ENCODE measurements at regions not wholly inside any gene's neighbourhood (a gene's known extent, or its start where the extent isn't known, plus 50 kb on each side); places are given as distances from the start of the nearest gene placed in this dataset.

GRCh38 chr10:78250313-78251015, 216.8 kb downstream of the RPS24 start:
- DNase-seq = no peak

- DNase-seq = no peak
These were observed 217.3 kb downstream of the RPS24 start for GRCh38 chr10:78251016-78251385.

DNA sequence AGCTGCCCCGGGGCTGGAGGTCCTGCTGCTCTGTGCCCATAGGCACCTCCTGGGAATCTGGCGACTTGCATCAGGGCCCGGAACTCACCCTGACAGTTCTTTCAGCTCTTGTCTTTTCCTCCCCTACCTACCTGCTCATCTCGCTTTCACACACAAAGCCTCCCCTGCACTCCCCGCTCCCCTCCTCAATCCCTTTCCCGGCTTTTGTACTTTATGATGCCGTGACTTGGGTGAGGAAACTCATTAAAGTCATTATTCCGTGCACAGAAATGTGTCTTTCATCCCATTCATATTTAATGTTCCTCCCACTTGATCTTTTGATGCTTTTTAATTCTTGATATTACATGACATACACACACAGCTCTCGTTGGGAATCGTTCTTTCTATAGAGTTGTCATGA, 218.6 kb downstream of the RPS24 start:
- no peak for DNase-seq

- DNase-seq = no peak
These were observed 219.6 kb downstream of the RPS24 start for GRCh38 chr10:78253063-78253853.

- DNase-seq = no peak
These were observed 220.3 kb downstream of the RPS24 start for GRCh38 chr10:78254013-78254412.

DNA sequence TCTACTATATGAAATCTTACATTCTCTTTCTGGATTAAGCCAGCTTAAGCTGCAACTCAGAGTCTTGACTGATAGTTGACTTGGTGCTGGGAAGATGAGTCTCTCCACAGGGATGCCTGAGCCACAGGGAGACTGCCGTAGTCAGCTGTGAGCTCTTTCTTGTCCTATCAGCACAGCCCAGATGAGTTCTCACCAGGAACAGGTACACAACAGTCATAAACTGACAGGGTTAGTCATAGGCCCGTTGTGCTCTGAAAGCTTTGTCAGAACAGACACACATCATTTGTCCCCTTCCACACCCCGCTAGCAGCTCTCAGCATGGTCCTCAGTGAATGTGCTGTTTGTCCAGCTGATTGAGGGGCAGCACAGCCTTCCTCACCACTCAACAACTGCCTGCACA, 221.6 kb downstream of the RPS24 start:
- DNase-seq = no peak

GRCh38 chr10:78255796-78256638, 222.4 kb downstream of the RPS24 start:
- no peak for DNase-seq

- DNase-seq = no peak
These were observed 224.8 kb downstream of the RPS24 start for GRCh38 chr10:78258323-78259030.

GRCh38 chr10:78259391-78259790, 225.7 kb downstream of the RPS24 start:
- no peak for DNase-seq

DNA sequence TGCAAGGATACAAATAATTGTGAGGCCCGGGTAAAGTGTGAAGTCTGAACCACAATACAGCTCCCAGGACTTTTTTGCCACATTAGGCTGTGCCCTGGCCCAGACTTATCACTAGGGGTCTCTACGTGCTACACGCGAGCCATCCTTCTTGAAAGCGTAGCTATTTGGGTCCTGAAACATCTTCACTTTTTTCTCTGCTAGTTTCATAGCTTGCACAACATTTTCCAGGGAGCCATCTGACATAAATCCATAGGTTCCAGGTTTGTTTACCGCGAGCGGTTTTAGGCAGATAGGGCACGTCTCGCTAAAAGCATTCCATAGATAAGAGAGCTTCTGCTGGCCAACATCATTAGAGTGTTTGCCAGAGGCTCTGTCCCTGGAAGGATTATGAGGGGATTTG, 226.5 kb downstream of the RPS24 start:
- DNase-seq = no peak

DNA sequence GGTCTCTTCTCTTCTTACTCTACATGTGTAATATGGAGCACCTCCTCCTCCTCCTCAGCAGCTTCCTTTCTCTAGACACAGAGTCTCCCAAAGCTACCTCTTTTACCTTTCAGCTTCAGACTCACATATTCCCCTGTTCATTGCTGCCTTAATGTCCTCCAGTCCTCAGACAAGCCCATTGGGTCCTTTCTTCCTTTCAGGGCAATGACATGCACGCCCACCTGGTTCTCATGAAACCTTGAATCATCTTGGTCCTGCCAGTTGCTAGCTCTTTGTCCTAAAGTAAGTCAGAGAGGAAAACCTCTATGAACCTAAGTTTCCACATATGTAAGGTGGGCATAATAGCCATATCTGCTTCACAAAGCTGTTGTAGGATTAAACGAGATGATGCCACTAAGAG, 227.0 kb downstream of the RPS24 start:
- DNase-seq = no peak

DNA sequence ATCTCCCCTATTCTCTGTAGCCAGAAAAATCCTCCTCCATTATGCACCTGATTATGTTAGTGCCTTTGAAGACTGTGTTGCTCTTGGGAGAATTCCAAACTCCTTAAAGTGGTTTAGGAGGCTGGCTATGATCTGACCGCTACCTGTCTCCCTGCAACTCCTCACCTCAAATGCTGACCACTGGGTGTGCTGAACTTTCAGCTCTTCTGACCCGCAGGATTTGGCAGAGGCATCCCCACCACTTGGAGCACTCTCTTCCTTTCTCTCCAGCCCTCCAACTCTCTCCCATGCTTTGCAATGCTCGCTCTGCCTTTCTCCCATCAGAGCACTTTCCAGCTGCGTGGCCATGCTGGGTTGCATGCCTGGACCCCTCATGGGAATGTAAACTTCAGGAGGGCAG, 227.6 kb downstream of the RPS24 start:
- no peak for DNase-seq

GRCh38 chr10:78262860-78263259, 229.2 kb downstream of the RPS24 start:
- DNase-seq = no peak

- no peak for DNase-seq
These were observed 229.9 kb downstream of the RPS24 start for GRCh38 chr10:78263521-78263988.

DNA sequence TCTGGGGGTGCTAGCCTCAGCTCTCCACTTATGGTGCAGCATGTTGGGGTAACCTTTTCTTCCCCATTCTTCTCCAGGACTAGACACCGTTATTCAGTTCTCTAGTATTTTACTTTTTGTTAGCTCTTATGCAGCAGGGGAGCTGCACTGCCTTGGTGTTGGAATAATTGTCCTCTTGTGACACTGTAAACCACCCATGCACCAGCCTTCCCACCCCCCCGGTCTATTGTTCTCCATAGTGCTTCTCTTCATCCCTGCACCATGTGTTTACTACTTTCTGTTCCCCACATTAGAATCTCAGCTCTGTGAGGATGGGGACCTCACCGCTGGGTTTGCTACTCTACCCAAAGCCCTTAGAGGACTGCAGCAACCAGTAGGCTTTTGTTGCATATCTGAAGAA, 230.7 kb downstream of the RPS24 start:
- no peak for DNase-seq

DNA sequence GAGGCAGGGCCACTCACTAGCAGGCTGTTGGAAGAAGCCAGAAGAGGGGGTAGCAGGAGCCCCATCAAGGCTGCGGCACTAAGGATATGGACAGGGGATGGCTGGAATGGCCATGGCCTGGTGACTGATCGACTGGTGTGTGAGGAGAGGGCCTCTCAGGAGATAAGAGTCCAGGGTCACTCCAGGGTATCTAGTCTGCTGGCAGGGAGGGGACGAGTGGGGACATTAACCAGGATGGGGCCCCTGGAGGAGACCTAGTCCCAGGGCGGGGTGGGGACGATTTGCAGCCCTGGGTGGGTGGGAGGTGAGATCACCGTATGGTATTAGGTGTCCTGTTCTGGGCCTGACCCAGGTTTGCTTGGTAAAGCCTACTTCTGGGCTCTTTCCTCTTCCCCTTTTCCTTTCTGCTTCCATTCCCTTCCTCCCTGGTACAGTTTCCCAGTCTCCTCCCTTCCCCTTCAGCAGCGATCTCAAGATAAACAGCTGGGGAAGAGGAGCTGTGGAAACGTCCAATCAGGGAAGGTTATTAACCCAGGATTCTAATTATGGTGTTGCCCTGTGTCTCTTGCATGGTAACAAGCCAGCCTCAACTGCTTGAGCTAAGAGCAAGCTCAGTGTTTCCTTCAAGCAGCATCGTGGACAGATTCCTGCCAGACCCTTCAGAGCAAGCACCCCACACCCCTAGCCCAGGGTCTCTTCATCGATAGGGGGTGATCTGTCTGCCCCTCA, 233.2 kb downstream of the RPS24 start:
- no peak for DNase-seq

- DNase-seq = no peak
These were observed 233.9 kb downstream of the RPS24 start for GRCh38 chr10:78267598-78267997.

- DNase-seq = no peak
These were observed 235.4 kb downstream of the RPS24 start for GRCh38 chr10:78269060-78269459.

- DNase-seq = no peak
These were observed 238.7 kb downstream of the RPS24 start for GRCh38 chr10:78272329-78272728.

- no peak for DNase-seq
These were observed 240.8 kb downstream of the RPS24 start for GRCh38 chr10:78274491-78274890.

DNA sequence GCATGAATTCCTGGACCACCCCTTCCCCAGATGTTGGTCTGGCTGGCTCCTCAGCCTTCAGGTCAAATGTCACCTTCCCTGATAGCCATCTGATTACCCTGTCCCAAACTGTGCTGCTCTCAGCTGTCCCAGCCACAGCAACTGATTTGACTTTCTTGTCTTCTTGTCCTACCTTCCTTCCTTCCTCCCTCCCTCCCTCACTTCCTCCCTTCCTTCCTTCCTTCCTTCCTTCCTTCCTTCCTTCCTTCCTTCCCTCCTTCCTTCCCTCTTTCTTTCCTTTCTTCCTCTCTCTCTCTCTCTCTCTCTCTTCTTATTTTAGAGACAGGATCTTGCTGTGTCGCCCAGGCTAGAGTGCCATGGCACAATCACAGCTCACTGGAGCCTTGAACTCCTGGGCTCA, 242.5 kb downstream of the RPS24 start:
- no peak for DNase-seq
